Smooth muscle cell (in vitro differentiated cells): ENCODE measurements at regions not wholly inside any gene's neighbourhood (a gene's known extent, or its start where the extent isn't known, plus 50 kb on each side); places are given as distances from the start of the nearest gene placed in this dataset.

Source experiments
- DNase-seq: peaks from one replicate; lab custom pipeline; 2025; ENCODE audit not compliant: unreplicated experiment; lab: John Stamatoyannopoulos, UW
- H2AFZ ChIP-seq: fragments of 200-600 bp; sonication (generic); 2 replicates; pipeline ENCODE4 v1.6.0; 2016; ENCODE audit warnings: antibody characterized with exemption, low read depth, mild to moderate bottlenecking
- H3F3A ChIP-seq: fragments of 200-600 bp; sonication (generic); 2 replicates; pipeline ENCODE4 v1.6.0; 2017; ENCODE audit warnings: antibody characterized with exemption, low read depth
- H3K27ac ChIP-seq: fragments of 200-600 bp; sonication (generic); 2 replicates; pipeline ENCODE4 v1.5.1; 2016; ENCODE audit warnings: low read depth, mild to moderate bottlenecking
- H3K27me3 ChIP-seq: fragments of 200-600 bp; sonication (generic); 2 replicates; pipeline ENCODE4 v1.6.1; 2016; ENCODE audit warnings: low read depth, mild to moderate bottlenecking
- H3K36me3 ChIP-seq: fragments of 200-600 bp; sonication (generic); 2 replicates; pipeline ENCODE4 v1.5.1; 2016; ENCODE audit warnings: low read depth
- H3K4me1 ChIP-seq: fragments of 200-600 bp; sonication (generic); 2 replicates; pipeline ENCODE4 v1.5.1; 2016; ENCODE audit warnings: low read depth
- H3K4me2 ChIP-seq: fragments of 200-600 bp; sonication (generic); 2 replicates; pipeline ENCODE4 v1.6.0; 2016; ENCODE audit warnings: mild to moderate bottlenecking
- H3K4me3 ChIP-seq: fragments of 200-600 bp; sonication (generic); 2 replicates; pipeline ENCODE4 v1.5.1; 2016; ENCODE audit warnings: mild to moderate bottlenecking
- H3K79me2 ChIP-seq: fragments of 200-600 bp; sonication (generic); 2 replicates; pipeline ENCODE4 v1.6.0; 2016; ENCODE audit warnings: low read depth, mild to moderate bottlenecking
- H3K9ac ChIP-seq: fragments of 200-600 bp; sonication (generic); 2 replicates; pipeline ENCODE4 v1.6.0; 2016; ENCODE audit warnings: low read depth
- H3K9me3 ChIP-seq: fragments of 200-600 bp; sonication (generic); replicated peaks from 2 replicates; pipeline ENCODE4 v1.5.1; 2016; ENCODE audit warnings: low read depth
- H4K20me1 ChIP-seq: fragments of 200-600 bp; sonication (generic); 2 replicates; pipeline ENCODE4 v1.6.0; 2016; ENCODE audit warnings: low read depth
- CTCF ChIP-seq: fragments of 200-600 bp; sonication (generic); IDR thresholded peaks from 2 replicates; pipeline ENCODE4 v1.5.1; 2017; ENCODE audit warnings: borderline replicate concordance, mild to moderate bottlenecking, antibody characterized with exemption; ENCODE audit not compliant: insufficient read depth, poor library complexity, severe bottlenecking
- WGBS: methylation state at CpG from one replicate; pipeline ENCODE4 v1.1.7; 2016; ENCODE audit warnings: low lambda C conversion rate; 5-methylcytosine and 5-hydroxymethylcytosine counted together

- Histone ChIP-seq H2AFZ (no peak overlapping the region), H3K9ac (no peak overlapping the region), H3K4me2 (no peak overlapping the region), H3K9me3 (no peaks in the 10 kb centered on the region), H3K4me1 (peaks cover 12% of the 10 kb centered on the region), H3K27ac (no peak overlapping the region), H3F3A (no peaks in the 10 kb centered on the region), H4K20me1 (no peaks in the 10 kb centered on the region), H3K36me3 (no peaks in the 10 kb centered on the region), H3K4me3 (no peak overlapping the region), H3K79me2 (no peaks in the 10 kb centered on the region), H3K27me3 (no peaks in the 10 kb centered on the region)
- DNase-seq = no peak
- 96% methylated on average over 17 of the region's 29 CpGs for WGBS
- no peak for TF ChIP-seq CTCF
Measured at GRCh38 chr10:121365566-121365965, 232.7 kb downstream of the FGFR2 start.

GRCh38 chr10:121368347-121369025, 229.8 kb downstream of the FGFR2 start:
- Histone ChIP-seq H3K4me2 (peak overlapping the region; percentile 14), H3K27me3 (no peaks in the 10 kb centered on the region), H2AFZ (peak overlapping the region; percentile 16), H3K79me2 (no peaks in the 10 kb centered on the region), H3K9ac (no peak overlapping the region), H3K27ac (no peak overlapping the region), H3K4me3 (no peak overlapping the region), H3F3A (no peaks in the 10 kb centered on the region), H3K4me1 (peaks cover 12% of the 10 kb centered on the region), H3K9me3 (no peaks in the 10 kb centered on the region), H3K36me3 (no peaks in the 10 kb centered on the region), H4K20me1 (no peaks in the 10 kb centered on the region)
- DNase-seq = no peak
- 56% methylated on average over 9 of the region's 9 CpGs for WGBS
- no peak for TF ChIP-seq CTCF

GRCh38 chr10:121369616-121370015, 228.6 kb downstream of the FGFR2 start:
- H3K27me3 ChIP-seq = no peaks in the 10 kb centered on the region
- no peaks in the 10 kb centered on the region for H3K36me3 ChIP-seq
- H3K4me2 ChIP-seq = no peak overlapping the region
- H3K9me3 ChIP-seq = no peaks in the 10 kb centered on the region
- peaks cover 12% of the 10 kb centered on the region for H3K4me1 ChIP-seq
- H3K27ac ChIP-seq = no peak overlapping the region
- H3K79me2 ChIP-seq = no peaks in the 10 kb centered on the region
- H3F3A ChIP-seq = no peaks in the 10 kb centered on the region
- no peak for DNase-seq
- WGBS = 61% methylated on average over 3 of the region's 3 CpGs
- no peak overlapping the region for H3K4me3 ChIP-seq
- H2AFZ ChIP-seq = no peak overlapping the region
- TF ChIP-seq CTCF = no peak
- no peaks in the 10 kb centered on the region for H4K20me1 ChIP-seq
- H3K9ac ChIP-seq = no peak overlapping the region

GRCh38 chr10:121371836-121372235, 226.4 kb downstream of the FGFR2 start:
- no peak for TF ChIP-seq CTCF
- Histone ChIP-seq H3K4me1 (peaks cover 12% of the 10 kb centered on the region), H3K27me3 (no peaks in the 10 kb centered on the region), H3K9me3 (no peaks in the 10 kb centered on the region), H3K36me3 (no peaks in the 10 kb centered on the region), H3K27ac (no peak overlapping the region), H4K20me1 (no peaks in the 10 kb centered on the region), H2AFZ (no peak overlapping the region), H3K79me2 (no peaks in the 10 kb centered on the region), H3K4me3 (no peak overlapping the region), H3K9ac (no peak overlapping the region), H3K4me2 (no peak overlapping the region), H3F3A (no peaks in the 10 kb centered on the region)
- no peak for DNase-seq
- WGBS = 96% methylated on average over 3 of the region's 3 CpGs
